ENCODE measurements at regions not wholly inside any gene's neighbourhood (a gene's known extent, or its start where the extent isn't known, plus 50 kb on each side); places are given as distances from the start of the nearest gene placed in this dataset.

GRCh38 chr10:61545170-61545569 is 92.0 kb upstream of the TMEM26 start:
- DNase-seq, result no peak

DNA sequence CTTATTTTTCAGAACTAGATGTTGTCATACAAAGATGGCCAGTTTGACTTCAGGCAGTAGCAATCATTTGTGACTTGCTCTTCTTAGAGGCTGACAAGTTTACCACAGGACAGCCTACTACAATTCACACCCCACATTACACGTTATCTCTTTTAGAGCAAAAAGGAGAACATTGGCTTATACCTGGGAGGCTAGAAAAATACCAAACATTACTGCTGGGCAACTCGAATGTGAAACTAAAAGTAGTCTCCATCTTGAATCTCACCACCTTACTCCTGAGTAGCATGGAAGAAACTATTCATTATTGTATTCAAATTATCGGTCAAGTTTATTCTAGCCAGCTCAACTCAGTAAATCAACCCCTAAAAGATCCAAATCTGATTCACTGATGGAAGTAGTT is 90.7 kb upstream of the TMEM26 start:
- no peak for DNase-seq

GRCh38 chr10:61542596-61542995 is 89.4 kb upstream of the TMEM26 start:
- no peak for DNase-seq

DNA sequence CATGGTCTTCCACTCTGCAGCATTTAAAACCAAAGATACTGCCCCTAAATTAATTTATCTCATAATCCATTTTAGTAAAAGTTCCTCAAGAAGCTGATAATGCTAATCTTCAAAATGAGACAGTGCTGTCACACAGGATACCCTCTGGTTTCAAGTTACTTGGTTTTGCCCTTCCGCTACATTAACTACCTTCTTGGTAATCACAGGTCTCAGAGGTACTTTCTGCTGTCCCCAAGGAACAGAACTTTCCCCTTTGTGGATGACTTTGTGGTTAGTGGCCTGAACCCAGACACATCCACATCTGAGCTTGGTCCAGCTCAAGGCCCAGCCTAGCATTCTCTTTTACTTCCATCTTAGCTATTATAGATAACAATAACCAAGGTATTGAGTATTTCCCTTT is 88.8 kb upstream of the TMEM26 start:
- no peak for DNase-seq

DNA sequence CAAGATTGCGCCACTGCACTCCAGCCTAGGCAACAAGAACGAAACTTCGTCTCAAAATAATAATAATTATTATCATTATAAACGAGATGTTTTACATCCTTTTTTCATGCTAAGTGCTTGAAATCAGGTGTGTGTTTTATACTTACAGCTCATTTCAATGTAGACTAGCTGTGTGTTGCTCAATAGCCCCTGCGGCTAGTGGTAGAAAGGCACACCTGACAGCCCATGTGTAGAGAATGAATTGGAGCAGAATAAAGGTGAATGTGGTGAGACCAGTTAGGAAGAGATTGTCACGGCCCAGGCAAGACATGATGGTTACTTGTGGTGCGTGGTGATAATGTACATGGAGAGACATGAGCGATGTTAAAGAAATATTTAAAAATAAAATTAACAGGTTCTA is 86.7 kb upstream of the TMEM26 start:
- DNase-seq, result no peak

DNA sequence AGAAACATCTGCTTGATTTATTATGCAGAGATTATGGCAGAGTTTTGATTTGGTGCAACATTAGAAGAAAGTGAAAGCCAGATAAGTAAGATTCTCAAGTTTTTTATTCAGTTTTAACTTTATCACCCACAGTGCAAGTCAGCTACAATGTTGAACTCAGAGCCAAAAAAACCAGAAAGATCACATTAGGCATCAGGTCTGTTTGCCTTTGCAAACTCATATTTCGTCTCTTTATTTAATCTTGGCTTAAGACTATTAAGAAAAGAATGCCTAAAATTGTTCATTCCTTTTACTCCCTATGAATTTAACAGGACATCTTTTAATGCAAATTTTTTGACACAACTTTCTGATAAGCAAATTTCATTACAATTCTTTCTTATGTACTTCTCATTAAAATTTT is 76.0 kb upstream of the TMEM26 start:
- no peak for DNase-seq

GRCh38 chr10:61503051-61503450 is 49.9 kb upstream of the TMEM26 start:
- DNase-seq, result no peak

All from kidney glomerular epithelial cell (primary cell).